H1 (cell line): ENCODE measurements at regions not wholly inside any gene's neighbourhood (a gene's known extent, or its start where the extent isn't known, plus 50 kb on each side); places are given as distances from the start of the nearest gene placed in this dataset.

Experiments used
- CTCF ChIA-PET: fragments of 300-600 bp; sonication (Branson Sonifier 250); formaldehyde crosslinking; loops from one replicate; lab custom pipeline; 2021; ENCODE audit not compliant: partially characterized antibody; lab: Charles Lee
- POLR2A ChIA-PET: fragments of 300-600 bp; sonication (Branson Sonifier 250); formaldehyde crosslinking; loops from one replicate; lab custom pipeline; 2021; ENCODE audit warnings: inconsistent platforms; ENCODE audit not compliant: partially characterized antibody; lab: Charles Lee
- DNase-seq, 2 experiments: peaks; one replicate each; pipeline versions ENCODE4 v3.0.0 to v3.0.0-alpha.2; 2010 to 2022; ENCODE audit warnings: low spot score in 2 of 2, low read depth in 1 of 2, mixed read lengths in 1 of 2
- FAIRE-seq: peaks from 2 replicates; lab custom pipeline; 2011; peaks lifted over from hg19 to GRCh38; lab: Jason Lieb, UNC
- H2AFZ ChIP-seq: 2 replicates; pipeline ENCODE4 v1.8.1; 2012; ENCODE audit warnings: low read length, inconsistent platforms
- H2AK5ac ChIP-seq: 2 replicates; pipeline ENCODE4 v1.6.1; 2013; ENCODE audit warnings: low read depth, low read length
- H2BK120ac ChIP-seq: replicated peaks from 2 replicates; pipeline ENCODE3; 2013; ENCODE audit warnings: low read depth, low read length, inconsistent platforms
- H2BK12ac ChIP-seq: 2 replicates; pipeline ENCODE4 v1.6.1; 2013; ENCODE audit warnings: low read depth, low read length
- H2BK15ac ChIP-seq: 2 replicates; pipeline ENCODE4 v1.6.1; 2013; ENCODE audit warnings: low read length
- H2BK20ac ChIP-seq: 2 replicates; pipeline ENCODE4 v1.6.1; 2013; ENCODE audit warnings: low read length
- H2BK5ac ChIP-seq: 2 replicates; pipeline ENCODE4 v1.6.1; 2013; ENCODE audit warnings: low read depth, low read length
- H3K14ac ChIP-seq: 2 replicates; pipeline ENCODE4 v1.6.1; 2013; ENCODE audit warnings: inconsistent platforms; ENCODE audit not compliant: insufficient read length
- H3K18ac ChIP-seq: 2 replicates; pipeline ENCODE4 v1.6.1; 2013; ENCODE audit warnings: low read length; ENCODE audit errors: extremely low read depth
- H3K23ac ChIP-seq: 2 replicates; pipeline ENCODE4 v1.6.1; 2013; ENCODE audit warnings: inconsistent platforms; ENCODE audit not compliant: insufficient read length
- H3K23me2 ChIP-seq: 2 replicates; pipeline ENCODE4 v1.6.1; 2013; ENCODE audit warnings: low read depth, low read length
- H3K27ac ChIP-seq: 2 replicates; pipeline ENCODE4 v1.6.1; 2011; ENCODE audit warnings: low read depth, low read length, inconsistent platforms
- H3K27me3 ChIP-seq, 4 experiments: replicated peaks in 1 of 4; 1 replicate in 1 of 4; 2 replicates in 3 of 4; pipeline versions ENCODE4 v1.6.1 to v1.8.1; 2011 to 2013; ENCODE audit warnings: low read length in 3 of 4, mild to moderate bottlenecking in 3 of 4, inconsistent platforms in 2 of 4, mixed read lengths in 2 of 4, moderate library complexity in 1 of 4; ENCODE audit not compliant: control insufficient read depth in 3 of 4, insufficient read depth in 3 of 4; ENCODE audit errors: extremely low read depth in 1 of 4
- H3K36me3 ChIP-seq, 4 experiments: 2 replicates each; pipeline versions ENCODE4 v1.6.1 to v1.8.1; 2011 to 2013; ENCODE audit warnings: mild to moderate bottlenecking in 4 of 4, low read length in 3 of 4, moderate library complexity in 2 of 4, control low read depth in 1 of 4, inconsistent platforms in 1 of 4; ENCODE audit not compliant: insufficient read depth in 4 of 4, control insufficient read depth in 2 of 4
- H3K4ac ChIP-seq: replicated peaks from 2 replicates; pipeline ENCODE3; 2013; ENCODE audit warnings: low read length, low read depth, mixed read lengths, inconsistent platforms; ENCODE audit not compliant: insufficient read length
- H3K4me1 ChIP-seq, 4 experiments: replicated peaks in 1 of 4; 1 replicate in 1 of 4; 2 replicates in 3 of 4; pipeline versions ENCODE4 v1.6.1 to v1.8.1; 2011 to 2013; ENCODE audit warnings: low read length in 3 of 4, inconsistent platforms in 2 of 4, mixed read lengths in 1 of 4; ENCODE audit not compliant: insufficient read depth in 4 of 4, control insufficient read depth in 3 of 4
- H3K4me2 ChIP-seq, 2 experiments: 2 replicates each; pipeline versions ENCODE4 v1.6.1 to v1.8.1; 2011 to 2013; ENCODE audit warnings: low read depth in 2 of 2, low read length in 2 of 2, control low read depth in 1 of 2, inconsistent platforms in 1 of 2, mild to moderate bottlenecking in 1 of 2; ENCODE audit not compliant: insufficient read depth in 1 of 2
- H3K4me3 ChIP-seq, 4 experiments: fragments of 200-600, 300-600 bp in 1 of 4; sonication (generic), shearing (Covaris generic), sonication (Bioruptor Twin) in 1 of 4; 2 replicates each; pipeline versions ENCODE4 v1.5.1 to v1.8.1; 2011 to 2016; ENCODE audit warnings: low read length in 4 of 4, low read depth in 3 of 4, control low read depth in 2 of 4, inconsistent platforms in 2 of 4, mild to moderate bottlenecking in 2 of 4, mixed read lengths in 1 of 4, moderate library complexity in 1 of 4; ENCODE audit not compliant: insufficient read depth in 2 of 4; ENCODE audit errors: extremely low read depth in 1 of 4
- H3K56ac ChIP-seq: replicated peaks from 2 replicates; pipeline ENCODE3; 2013; ENCODE audit warnings: low read depth, mild to moderate bottlenecking, mixed read lengths, low read length, inconsistent platforms; ENCODE audit not compliant: insufficient read length
- H3K79me1 ChIP-seq: 2 replicates; pipeline ENCODE4 v1.6.1; 2013; ENCODE audit warnings: low read depth, low read length, control low read depth
- H3K79me2 ChIP-seq, 2 experiments: 2 replicates each; pipeline versions ENCODE4 v1.6.1 to v1.8.1; 2012 to 2013; ENCODE audit warnings: low read length in 2 of 2, mild to moderate bottlenecking in 2 of 2, inconsistent platforms in 1 of 2; ENCODE audit not compliant: insufficient read depth in 2 of 2, control insufficient read depth in 1 of 2
- H3K9ac ChIP-seq, 4 experiments: replicated peaks in 1 of 4; 1 replicate in 1 of 4; 2 replicates in 3 of 4; pipeline versions ENCODE4 v1.6.1 to v1.8.1; 2011 to 2013; ENCODE audit warnings: low read depth in 3 of 4, low read length in 3 of 4, control low read depth in 2 of 4, mild to moderate bottlenecking in 2 of 4, moderate library complexity in 2 of 4, inconsistent platforms in 1 of 4; ENCODE audit errors: extremely low read depth in 1 of 4
- H3K9me3 ChIP-seq, 2 experiments: 2 replicates each; pipeline versions ENCODE4 v1.6.1 to v1.8.1; 2012 to 2013; ENCODE audit warnings: mild to moderate bottlenecking in 2 of 2, moderate library complexity in 2 of 2, control low read depth in 1 of 2, inconsistent platforms in 1 of 2, low read depth in 1 of 2, low read length in 1 of 2, mixed read lengths in 1 of 2; ENCODE audit not compliant: insufficient read depth in 2 of 2
- H4K20me1 ChIP-seq, 2 experiments: replicated peaks in 1 of 2; 2 replicates each; pipeline versions ENCODE3 to v1.8.1; 2011 to 2013; ENCODE audit warnings: inconsistent platforms in 2 of 2, low read length in 2 of 2, mild to moderate bottlenecking in 1 of 2; ENCODE audit not compliant: insufficient read depth in 2 of 2, control insufficient read depth in 1 of 2
- H4K5ac ChIP-seq: 2 replicates; pipeline ENCODE4 v1.6.1; 2013; ENCODE audit warnings: low read length, low read depth, mixed read lengths, inconsistent platforms; ENCODE audit not compliant: insufficient read length
- H4K8ac ChIP-seq: 2 replicates; pipeline ENCODE4 v1.8.0; 2013; ENCODE audit warnings: mild to moderate bottlenecking, moderate library complexity, low read length, inconsistent platforms; ENCODE audit not compliant: insufficient read depth; ENCODE audit errors: extremely low read depth
- H4K91ac ChIP-seq: replicated peaks from 2 replicates; pipeline ENCODE3; 2013; ENCODE audit warnings: low read length, mixed read lengths, inconsistent platforms; ENCODE audit not compliant: insufficient read length
- CBX8 ChIP-seq: fragments of 300-800, 300-1000 bp; sonication (generic); IDR thresholded peaks from 2 replicates; pipeline ENCODE4 v1.7.1; 2016; ENCODE audit warnings: low read depth, low read length, borderline replicate concordance
- CEBPB ChIP-seq: IDR thresholded peaks from 2 replicates; pipeline ENCODE4 v1.6.1; 2012; ENCODE audit warnings: low read depth, low read length
- CHD2 ChIP-seq: IDR thresholded peaks from 2 replicates; pipeline ENCODE4 v1.6.1; 2012; ENCODE audit warnings: low read length, improper control_type of control experiment
- EP300 ChIP-seq, 2 experiments: IDR thresholded peaks; 1 replicate in 1 of 2; 2 replicates in 1 of 2; pipeline ENCODE4 v1.6.1; 2011 to 2012; ENCODE audit warnings: low read depth in 2 of 2, low read length in 2 of 2, mild to moderate bottlenecking in 2 of 2, borderline replicate concordance in 1 of 2, inconsistent platforms in 1 of 2, moderate library complexity in 1 of 2
- GTF2F1 ChIP-seq: IDR thresholded peaks from 2 replicates; pipeline ENCODE4 v1.6.1; 2012; ENCODE audit warnings: low read depth, low read length, improper control_type of control experiment, borderline replicate concordance
- HDAC2 ChIP-seq, 2 experiments: fragments of 300-600 bp in 1 of 2; sonication (generic) in 1 of 2; IDR thresholded peaks; 2 replicates each; pipeline ENCODE4 v1.6.1; 2011 to 2012; ENCODE audit warnings: low read depth in 2 of 2, low read length in 2 of 2, mild to moderate bottlenecking in 2 of 2, moderate library complexity in 2 of 2, borderline replicate concordance in 1 of 2, inconsistent platforms in 1 of 2
- KDM1A ChIP-seq: fragments of 200-600, 300-600 bp; sonication (generic); IDR thresholded peaks from 2 replicates; pipeline ENCODE4 v1.7.1; 2016; ENCODE audit warnings: mild to moderate bottlenecking, low read length, borderline replicate concordance
- KDM5A ChIP-seq: fragments of 200-600 bp; IDR thresholded peaks from 2 replicates; pipeline ENCODE4 v1.7.1; 2012; ENCODE audit warnings: mild to moderate bottlenecking, low read length, inconsistent platforms, mixed read lengths
- RXRA ChIP-seq: IDR thresholded peaks from 2 replicates; pipeline ENCODE4 v1.6.1; 2011; ENCODE audit warnings: low read depth, mild to moderate bottlenecking, low read length, moderate library complexity; ENCODE audit not compliant: insufficient read depth
- SIN3A ChIP-seq, 2 experiments: IDR thresholded peaks in 1 of 2; conservative IDR thresholded peaks in 1 of 2; 2 replicates each; pipeline ENCODE4 v1.6.1; 2011 to 2012; ENCODE audit warnings: low read length in 2 of 2, improper control_type of control experiment in 1 of 2, low read depth in 1 of 2, mild to moderate bottlenecking in 1 of 2
- SP2 ChIP-seq: IDR thresholded peaks from 2 replicates; pipeline ENCODE4 v1.6.1; 2012; ENCODE audit warnings: mild to moderate bottlenecking, low read length, inconsistent platforms
- TBP ChIP-seq: IDR thresholded peaks from 2 replicates; pipeline ENCODE4 v1.6.1; 2011; ENCODE audit warnings: low read depth, low read length, improper control_type of control experiment
- WGBS, 2 experiments: shearing (Covaris generic) in 1 of 2; methylation state at CpG; one replicate each; pipeline versions ENCODE4 v1.1.6 to v1.1.7; 2013 to 2015; ENCODE audit warnings: low lambda C conversion rate in 2 of 2, mixed read lengths in 2 of 2, inconsistent platforms in 1 of 2, low coverage in 1 of 2, missing lambda C conversion rate in 1 of 2; ENCODE audit not compliant: insufficient replicate concordance in 2 of 2, insufficient coverage in 1 of 2, insufficient read length in 1 of 2; ENCODE audit errors: extremely low coverage in 1 of 2, missing lambda C conversion rate in 1 of 2; 5-methylcytosine and 5-hydroxymethylcytosine counted together
- TF ChIP-seq, protein P1 (sequence below): IDR thresholded peaks from 2 replicates; pipeline ENCODE4 v1.6.1; 2012; ENCODE audit warnings: inconsistent platforms
- TF ChIP-seq, protein P2 (sequence below): IDR thresholded peaks from 2 replicates; pipeline ENCODE4 v1.6.1; 2012; ENCODE audit warnings: inconsistent platforms

DNA sequence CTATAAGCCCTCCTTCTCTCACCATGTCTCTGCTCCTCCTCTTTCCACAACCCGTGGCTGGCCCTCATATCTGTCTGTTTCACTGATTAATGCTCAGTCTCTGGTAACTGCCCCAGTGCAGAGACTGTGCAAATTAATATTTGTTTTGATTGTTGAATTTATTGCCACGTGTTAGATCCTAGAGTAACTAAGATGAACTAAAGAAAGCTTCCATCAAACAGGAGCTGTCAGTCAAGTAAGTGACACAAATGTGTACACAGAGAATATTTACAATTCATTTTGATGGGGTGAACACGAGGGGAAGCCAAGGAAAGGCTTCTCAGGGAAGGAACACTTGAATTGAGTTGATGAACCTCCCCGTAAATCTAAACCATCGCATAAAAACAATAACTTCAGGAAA is 182.5 kb downstream of the BAMBI start:
- H2BK12ac ChIP-seq: no peak overlapping the region
- no peak overlapping the region for H3K4ac ChIP-seq
- ChIA-PET CTCF (no interaction called here), POLR2A (no interaction called here)
- H4K5ac ChIP-seq: no peak overlapping the region
- no peak overlapping the region for H3K4me3 ChIP-seq
- FAIRE-seq (no peak), DNase-seq (no peak)
- H3K79me1 ChIP-seq: no peaks in the 10 kb centered on the region
- H4K20me1 ChIP-seq: no peaks in the 10 kb centered on the region
- H3K79me2 ChIP-seq: no peaks in the 10 kb centered on the region
- H3K9me3 ChIP-seq: no peaks in the 10 kb centered on the region
- no peak overlapping the region for H2BK5ac ChIP-seq
- no peak overlapping the region for H2AK5ac ChIP-seq
- H3K9ac ChIP-seq: no peak overlapping the region
- H3K36me3 ChIP-seq: no peaks in the 10 kb centered on the region
- whole genome bisulfite sequencing, 2 experiments: 83% methylated on average over 5 of the region's 5 CpGs; no CpG with 5 or more reads in 1 of the 2 experiments
- TF ChIP-seq, protein P1, sequence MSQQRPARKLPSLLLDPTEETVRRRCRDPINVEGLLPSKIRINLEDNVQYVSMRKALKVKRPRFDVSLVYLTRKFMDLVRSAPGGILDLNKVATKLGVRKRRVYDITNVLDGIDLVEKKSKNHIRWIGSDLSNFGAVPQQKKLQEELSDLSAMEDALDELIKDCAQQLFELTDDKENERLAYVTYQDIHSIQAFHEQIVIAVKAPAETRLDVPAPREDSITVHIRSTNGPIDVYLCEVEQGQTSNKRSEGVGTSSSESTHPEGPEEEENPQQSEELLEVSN: no peak
- TF ChIP-seq SP2: no peak
- no peak for TF ChIP-seq KDM5A
- no peak for TF ChIP-seq HDAC2 (IDR thresholded peaks at IDR 0.05; ENCODE audit: borderline replicate concordance in 1 of 2, low read depth in 2 of 2, low read length in 2 of 2)
- no peak for TF ChIP-seq GTF2F1
- no peak for TF ChIP-seq CBX8
- TF ChIP-seq SIN3A (conservative IDR thresholded peaks at IDR 0.05 in 1 of 2, IDR thresholded peaks at IDR 0.05 in 1 of 2; ENCODE audit: low read depth in 1 of 2, low read length in 2 of 2): no peak
- TF ChIP-seq CHD2: no peak
- TF ChIP-seq KDM1A: no peak
- no peak for TF ChIP-seq EP300 (IDR thresholded peaks at IDR 0.05; ENCODE audit: borderline replicate concordance in 1 of 2, low read depth in 2 of 2, low read length in 2 of 2)
- no peak for TF ChIP-seq RXRA
- TF ChIP-seq, protein P2, sequence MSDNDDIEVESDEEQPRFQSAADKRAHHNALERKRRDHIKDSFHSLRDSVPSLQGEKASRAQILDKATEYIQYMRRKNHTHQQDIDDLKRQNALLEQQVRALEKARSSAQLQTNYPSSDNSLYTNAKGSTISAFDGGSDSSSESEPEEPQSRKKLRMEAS: no peak
- no peak for TF ChIP-seq CEBPB
- no peak for TF ChIP-seq TBP
- no peak overlapping the region for H4K91ac ChIP-seq
- no peak overlapping the region for H3K23ac ChIP-seq
- H3K4me1 ChIP-seq: no peaks in the 10 kb centered on the region; a peak in 1 of 7 replicates
- no peak overlapping the region for H3K27ac ChIP-seq
- H3K23me2 ChIP-seq: no peaks in the 10 kb centered on the region
- H3K14ac ChIP-seq: no peak overlapping the region
- no peaks in the 10 kb centered on the region for H3K27me3 ChIP-seq
- H2BK120ac ChIP-seq: no peak overlapping the region
- H2BK15ac ChIP-seq: no peak overlapping the region
- no peak overlapping the region for H4K8ac ChIP-seq
- no peak overlapping the region for H2AFZ ChIP-seq
- H3K4me2 ChIP-seq: no peak overlapping the region
- H3K56ac ChIP-seq: no peak overlapping the region
- H3K18ac ChIP-seq: no peak overlapping the region
- no peak overlapping the region for H2BK20ac ChIP-seq
